HG03095 (cell line): ENCODE measurements at regions not wholly inside any gene's neighbourhood (a gene's known extent, or its start where the extent isn't known, plus 50 kb on each side); places are given as distances from the start of the nearest gene placed in this dataset.

Experiments
- ATAC-seq: cut with Tn5 transposase; IDR thresholded peaks from one replicate; pipeline ENCODE4 v1.9.1; 2021; ENCODE audit warnings: moderate library complexity; ENCODE audit not compliant: unreplicated experiment

GRCh38 chr11:29364006-29364405, 652.8 kb downstream of the KCNA4 start:
- ATAC-seq, result no peak

- no peak for ATAC-seq
These were observed 655.5 kb downstream of the KCNA4 start for GRCh38 chr11:29361369-29361768.

- ATAC-seq, result no peak
These were observed 663.0 kb downstream of the KCNA4 start for GRCh38 chr11:29353833-29354232.

- no peak for ATAC-seq
These were observed 664.5 kb downstream of the KCNA4 start for GRCh38 chr11:29352273-29352795.

- no peak for ATAC-seq
These were observed 665.4 kb downstream of the KCNA4 start for GRCh38 chr11:29351301-29351873.

- peak; percentile 97 for ATAC-seq
These were observed 673.1 kb downstream of the KCNA4 start for GRCh38 chr11:29343465-29344333.

GRCh38 chr11:29336727-29337575, 679.9 kb downstream of the KCNA4 start:
- no peak for ATAC-seq

GRCh38 chr11:29334776-29335130, 682.1 kb downstream of the KCNA4 start:
- ATAC-seq, result no peak

- peak; percentile 87 for ATAC-seq
These were observed 682.6 kb downstream of the KCNA4 start for GRCh38 chr11:29333993-29334775.

- ATAC-seq, result no peak
These were observed 685.3 kb downstream of the KCNA4 start for GRCh38 chr11:29331451-29332010.

GRCh38 chr11:29328961-29329441, 687.8 kb downstream of the KCNA4 start:
- ATAC-seq, result no peak

GRCh38 chr11:29327891-29328290, 688.9 kb downstream of the KCNA4 start:
- ATAC-seq, result no peak

- ATAC-seq, result no peak
These were observed 690.1 kb downstream of the KCNA4 start for GRCh38 chr11:29326757-29327156.

- no peak for ATAC-seq
These were observed 692.5 kb downstream of the KCNA4 start for GRCh38 chr11:29324328-29324727.

- no peak for ATAC-seq
These were observed 695.3 kb downstream of the KCNA4 start for GRCh38 chr11:29321293-29322132.

GRCh38 chr11:29320196-29320595, 696.6 kb downstream of the KCNA4 start:
- no peak for ATAC-seq

GRCh38 chr11:29319210-29319609, 697.6 kb downstream of the KCNA4 start:
- no peak for ATAC-seq

GRCh38 chr11:29318134-29318845, 698.5 kb downstream of the KCNA4 start:
- ATAC-seq, result no peak

GRCh38 chr11:29317694-29318093, 699.1 kb downstream of the KCNA4 start:
- no peak for ATAC-seq
